Stimulated activated naive B cell treated with anti-CD40 and anti-IgM and Interleukin-4, amounts not matched to agents 10 μg/mL and 1 μg/mL and 100 μg/mL, for 72 hours (primary cell): ENCODE measurements at regions not wholly inside any gene's neighbourhood (a gene's known extent, or its start where the extent isn't known, plus 50 kb on each side); places are given as distances from the start of the nearest gene placed in this dataset.

Source experiments
- ATAC-seq, 2 donors: fragments of 150-1000 bp; cut with Tn5 transposase; replicated peaks; 2 replicates each; pipeline ENCODE4 v1.10.0; 2021; ENCODE audit warnings: moderate library complexity in 1 of 2
- DNase-seq: peaks from one replicate; pipeline ENCODE4 v3.0.0; 2021
- H3K27ac Mint-ChIP-seq: one replicate; pipeline ENCODE4 v1.8.0; 2022; ENCODE audit warnings: mild to moderate bottlenecking, mixed read lengths
- H3K27me3 Mint-ChIP-seq, 2 donors: one replicate each; pipeline ENCODE4 v1.8.0; 2022; ENCODE audit warnings: mixed read lengths in 2 of 2
- H3K36me3 Mint-ChIP-seq, 2 donors: one replicate each; pipeline ENCODE4 v1.8.0; 2022; ENCODE audit warnings: mixed read lengths in 2 of 2, mild to moderate bottlenecking in 1 of 2
- H3K4me1 Mint-ChIP-seq, 2 donors: one replicate each; pipeline ENCODE4 v1.8.0; 2022; ENCODE audit warnings: mixed read lengths in 2 of 2, mild to moderate bottlenecking in 1 of 2
- H3K4me3 Mint-ChIP-seq, 2 donors: one replicate each; pipeline ENCODE4 v1.8.0; 2022; ENCODE audit warnings: mild to moderate bottlenecking in 2 of 2, mixed read lengths in 2 of 2, moderate library complexity in 1 of 2
- H3K9me3 Mint-ChIP-seq, 2 donors: one replicate each; pipeline ENCODE4 v1.8.0; 2022; ENCODE audit warnings: mixed read lengths in 2 of 2, mild to moderate bottlenecking in 1 of 2

DNA sequence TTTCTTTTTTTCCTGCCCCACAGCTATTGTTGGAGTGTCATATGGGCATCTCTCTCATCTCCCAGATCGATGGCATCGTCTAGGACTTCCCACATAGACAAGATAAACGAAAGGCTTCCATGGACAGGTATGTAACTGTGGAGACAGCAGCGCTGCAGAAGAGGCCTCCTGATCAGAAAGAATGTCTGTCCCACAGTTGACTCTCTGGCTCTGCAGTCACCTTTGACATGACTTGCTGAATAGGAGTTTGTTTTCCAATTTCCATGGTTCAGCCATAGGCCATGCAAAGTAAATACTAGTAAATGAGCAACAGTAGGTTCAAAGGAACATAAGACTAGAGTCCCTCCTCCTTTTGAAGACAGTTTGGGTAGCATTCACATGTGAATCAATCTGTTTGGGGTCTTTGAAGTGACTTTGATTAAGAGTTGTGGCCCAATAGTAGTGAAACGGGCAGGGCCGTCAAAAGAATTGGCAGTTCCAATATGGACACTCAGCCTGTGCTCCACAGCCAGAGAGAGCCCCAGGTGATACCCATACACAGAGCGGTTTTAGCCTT, 134.7 kb upstream of the IFNGR1 start:
- Mint-ChIP-seq H3K36me3 (no peaks in the 10 kb centered on the region), H3K27ac (no peak overlapping the region), H3K4me1 (peaks cover 17 to 19% of the 10 kb centered on the region in 2 donors), H3K9me3 (no peaks in the 10 kb centered on the region), H3K4me3 (no peak overlapping the region), H3K27me3 (no peaks in the 10 kb centered on the region)
- DNase-seq (no peak), ATAC-seq (peak in 1 of 2 donors; percentile 6)

DNA sequence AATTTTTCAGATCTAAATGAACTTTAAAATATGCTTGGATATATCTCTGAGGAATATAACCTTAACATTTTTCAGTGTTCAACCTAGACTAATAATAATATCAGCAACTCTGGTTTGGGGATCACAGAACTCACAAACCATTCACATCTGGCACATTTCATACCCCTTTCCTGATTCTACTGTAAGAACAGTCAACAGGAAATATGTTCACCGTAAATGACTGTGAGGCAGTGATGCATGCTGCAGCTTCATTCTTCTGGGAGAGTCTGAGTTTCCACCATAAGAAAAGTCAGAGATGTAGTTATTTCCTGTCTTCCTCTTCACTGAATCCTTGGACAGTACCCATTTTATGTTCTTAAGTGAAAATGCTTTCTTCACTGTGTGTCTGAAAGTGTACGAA, 134.2 kb upstream of the IFNGR1 start:
- ATAC-seq (peak; percentile 66 to 92), DNase-seq (no peak)
- Mint-ChIP-seq H3K27ac (no peak overlapping the region), H3K36me3 (no peaks in the 10 kb centered on the region), H3K27me3 (no peaks in the 10 kb centered on the region), H3K4me3 (no peak overlapping the region), H3K9me3 (no peaks in the 10 kb centered on the region), H3K4me1 (peaks cover 17 to 19% of the 10 kb centered on the region in 2 donors)

GRCh38 chr6:137352859-137353258, 133.7 kb upstream of the IFNGR1 start:
- H3K27me3 Mint-ChIP-seq: no peaks in the 10 kb centered on the region
- ATAC-seq: no peak
- no peak overlapping the region for H3K4me3 Mint-ChIP-seq
- no peaks in the 10 kb centered on the region for H3K36me3 Mint-ChIP-seq
- no peak for DNase-seq
- no peak overlapping the region for H3K27ac Mint-ChIP-seq
- peaks cover 17 to 19% of the 10 kb centered on the region in 2 donors for H3K4me1 Mint-ChIP-seq
- no peaks in the 10 kb centered on the region for H3K9me3 Mint-ChIP-seq

DNA sequence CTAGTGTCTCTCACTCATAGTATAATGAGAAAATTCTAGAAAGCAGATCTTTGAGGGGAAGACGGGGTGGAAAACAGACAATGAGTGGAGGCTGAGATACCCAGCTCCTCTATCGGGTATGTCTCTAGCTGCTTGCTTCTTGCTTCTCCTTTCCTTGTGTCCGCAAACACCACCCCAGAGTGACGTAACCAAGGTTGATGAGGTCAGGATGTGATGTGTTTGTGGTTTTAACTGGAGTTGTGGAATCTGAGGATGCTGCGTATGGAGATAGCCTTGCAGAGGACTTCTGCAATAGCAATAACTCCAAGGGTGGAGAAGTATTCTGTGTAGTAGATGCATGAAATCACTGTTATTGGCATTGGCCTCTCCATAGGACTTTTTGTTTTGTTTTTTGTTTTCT, 132.7 kb upstream of the IFNGR1 start:
- no peak overlapping the region for H3K27ac Mint-ChIP-seq
- no peak for ATAC-seq
- H3K4me3 Mint-ChIP-seq: no peak overlapping the region

DNA sequence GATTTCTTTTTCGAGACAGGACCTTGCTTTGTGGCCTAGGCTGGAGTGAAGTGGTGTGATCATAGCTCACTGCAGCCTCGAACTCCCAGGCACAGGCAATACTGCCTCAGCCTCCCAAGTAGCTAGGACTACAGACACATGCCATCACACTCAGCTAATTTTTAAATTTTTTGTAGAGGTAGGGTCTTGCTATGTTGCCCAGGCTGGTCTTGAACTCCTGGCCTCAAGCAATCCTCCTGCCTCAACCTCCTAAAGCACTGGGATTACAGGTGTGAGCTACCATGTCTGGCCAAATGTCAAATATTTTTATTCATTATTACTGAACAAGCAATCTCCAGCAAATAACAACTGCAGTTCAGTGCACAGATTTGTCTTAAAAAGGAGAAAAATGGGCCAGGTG, 131.7 kb upstream of the IFNGR1 start:
- no peaks in the 10 kb centered on the region for H3K9me3 Mint-ChIP-seq
- no peak overlapping the region for H3K4me3 Mint-ChIP-seq
- H3K36me3 Mint-ChIP-seq: no peaks in the 10 kb centered on the region
- no peak overlapping the region for H3K27ac Mint-ChIP-seq
- peaks cover 17 to 19% of the 10 kb centered on the region in 2 donors for H3K4me1 Mint-ChIP-seq
- no peak for DNase-seq
- ATAC-seq: no peak
- no peaks in the 10 kb centered on the region for H3K27me3 Mint-ChIP-seq

More for the DNA sequence above, 132.7 kb upstream of the IFNGR1 start:
- no peaks in the 10 kb centered on the region for H3K27me3 Mint-ChIP-seq
- H3K4me1 Mint-ChIP-seq: peaks cover 17 to 19% of the 10 kb centered on the region in 2 donors
- H3K9me3 Mint-ChIP-seq: no peaks in the 10 kb centered on the region
- no peak for DNase-seq
- H3K36me3 Mint-ChIP-seq: no peaks in the 10 kb centered on the region

GRCh38 chr6:137349856-137350830, 131.0 kb upstream of the IFNGR1 start:
- peaks cover 18 to 19% of the 10 kb centered on the region in 2 donors for H3K4me1 Mint-ChIP-seq
- no peak overlapping the region for H3K27ac Mint-ChIP-seq
- no peak for ATAC-seq
- H3K27me3 Mint-ChIP-seq: no peaks in the 10 kb centered on the region
- no peaks in the 10 kb centered on the region for H3K36me3 Mint-ChIP-seq
- DNase-seq: no peak
- no peak overlapping the region for H3K4me3 Mint-ChIP-seq
- H3K9me3 Mint-ChIP-seq: no peaks in the 10 kb centered on the region

- DNase-seq: no peak
- ATAC-seq: no peak
- Mint-ChIP-seq H3K4me3 (no peak overlapping the region), H3K27ac (no peak overlapping the region), H3K4me1 (peaks cover 19 to 20% of the 10 kb centered on the region in 2 donors), H3K9me3 (no peaks in the 10 kb centered on the region), H3K27me3 (no peaks in the 10 kb centered on the region), H3K36me3 (no peaks in the 10 kb centered on the region)
Measured at GRCh38 chr6:137348777-137349176, 129.6 kb upstream of the IFNGR1 start.

- Mint-ChIP-seq H3K27ac (no peak overlapping the region), H3K9me3 (no peaks in the 10 kb centered on the region), H3K36me3 (no peaks in the 10 kb centered on the region), H3K27me3 (no peaks in the 10 kb centered on the region), H3K4me3 (no peak overlapping the region), H3K4me1 (peaks cover 10 to 17% of the 10 kb centered on the region in 2 donors)
- DNase-seq: no peak
- ATAC-seq: no peak
Measured at GRCh38 chr6:137343241-137343640, 124.1 kb upstream of the IFNGR1 start.

DNA sequence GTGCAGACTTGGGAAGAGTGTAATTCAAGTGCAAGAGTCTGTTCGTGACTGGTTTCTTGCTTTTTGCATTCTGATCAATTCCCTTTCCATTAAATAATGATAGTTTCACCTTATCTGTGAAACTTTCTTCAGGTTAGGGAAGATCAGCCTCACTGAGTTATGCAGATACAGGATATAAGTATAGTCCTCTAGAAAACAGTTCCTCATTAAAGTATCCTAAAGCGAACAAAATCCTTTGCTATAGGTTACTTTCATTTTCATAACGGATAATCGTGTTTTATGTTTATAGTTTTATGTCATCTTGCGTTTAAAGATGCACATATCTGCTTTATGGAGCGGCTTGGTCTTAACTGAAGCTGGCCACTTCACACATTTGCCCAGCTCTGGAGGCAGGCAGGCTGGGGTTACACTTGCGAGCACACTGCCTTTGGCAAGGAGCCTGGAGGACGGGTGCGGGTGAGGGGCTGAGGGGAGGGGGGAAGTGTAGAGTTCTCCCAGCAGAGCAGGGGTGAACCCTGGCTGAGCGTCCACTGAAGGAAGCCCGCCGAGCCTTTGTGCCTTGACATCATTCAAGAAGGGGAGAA, 123.5 kb upstream of the IFNGR1 start:
- no peak for DNase-seq
- no peak for ATAC-seq
- Mint-ChIP-seq H3K27me3 (no peaks in the 10 kb centered on the region), H3K4me3 (peak overlapping the region; percentile 81 to 82), H3K9me3 (no peaks in the 10 kb centered on the region), H3K36me3 (no peaks in the 10 kb centered on the region), H3K27ac (no peak overlapping the region), H3K4me1 (peaks cover 10 to 17% of the 10 kb centered on the region in 2 donors)

- H3K27ac Mint-ChIP-seq: no peak overlapping the region
- peak in 1 of 2 donors; percentile 38 for ATAC-seq
- no peaks in the 10 kb centered on the region for H3K36me3 Mint-ChIP-seq
- DNase-seq: no peak
- no peaks in the 10 kb centered on the region for H3K27me3 Mint-ChIP-seq
- H3K4me3 Mint-ChIP-seq: peak overlapping the region in 1 of 2 donors; percentile 35
- peaks cover 10 to 17% of the 10 kb centered on the region in 2 donors for H3K4me1 Mint-ChIP-seq
- H3K9me3 Mint-ChIP-seq: no peaks in the 10 kb centered on the region
Measured at GRCh38 chr6:137341681-137342195, 122.6 kb upstream of the IFNGR1 start.

DNA sequence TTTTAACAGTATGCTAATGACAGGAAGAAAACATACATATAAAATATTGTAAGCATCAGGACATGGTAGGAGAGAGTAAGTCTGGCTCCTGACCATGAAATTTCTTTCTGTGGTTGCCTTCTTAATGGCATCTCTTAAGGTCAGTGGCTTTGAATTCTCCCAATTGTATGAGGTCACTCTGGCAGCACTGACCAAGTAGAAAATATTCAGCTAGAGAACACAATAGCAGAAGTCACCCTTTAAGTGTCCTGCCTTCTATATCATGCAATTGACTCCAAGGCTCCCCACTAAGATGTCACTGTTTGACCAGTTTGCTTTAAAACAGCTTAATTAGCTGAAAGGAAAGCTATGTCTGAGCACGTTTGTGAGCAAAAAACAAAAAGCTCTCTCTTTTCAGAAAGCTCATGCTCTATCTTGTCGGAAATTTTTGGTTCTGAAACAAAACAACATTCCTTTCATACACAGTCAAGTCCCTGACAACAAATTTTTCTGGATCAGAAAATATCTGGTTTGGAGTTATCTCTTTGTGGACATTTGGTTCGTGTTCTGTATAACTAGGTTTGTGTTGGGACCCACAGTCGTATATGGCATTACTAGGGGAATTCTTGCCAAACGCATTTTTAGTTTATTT, 120.9 kb upstream of the IFNGR1 start:
- Mint-ChIP-seq H3K4me3 (no peak overlapping the region), H3K9me3 (no peaks in the 10 kb centered on the region), H3K27me3 (peaks cover 0 to 4% of the 10 kb centered on the region in 2 donors), H3K27ac (no peak overlapping the region), H3K4me1 (peaks cover 10 to 15% of the 10 kb centered on the region in 2 donors), H3K36me3 (no peaks in the 10 kb centered on the region)
- no peak for DNase-seq
- ATAC-seq: no peak

GRCh38 chr6:137334884-137335283, 115.7 kb upstream of the IFNGR1 start:
- no peaks in the 10 kb centered on the region for H3K4me1 Mint-ChIP-seq
- peaks cover 10 to 11% of the 10 kb centered on the region in 2 donors for H3K27me3 Mint-ChIP-seq
- DNase-seq (no peak), ATAC-seq (no peak)
- H3K4me3 Mint-ChIP-seq: no peak overlapping the region
- H3K36me3 Mint-ChIP-seq: no peaks in the 10 kb centered on the region
- no peak overlapping the region for H3K27ac Mint-ChIP-seq
- H3K9me3 Mint-ChIP-seq: no peaks in the 10 kb centered on the region

- Mint-ChIP-seq H3K27ac (no peak overlapping the region), H3K4me1 (no peaks in the 10 kb centered on the region), H3K4me3 (no peak overlapping the region), H3K9me3 (no peaks in the 10 kb centered on the region), H3K36me3 (no peaks in the 10 kb centered on the region), H3K27me3 (peaks cover 10 to 11% of the 10 kb centered on the region in 2 donors)
- DNase-seq (no peak), ATAC-seq (no peak)
Measured at GRCh38 chr6:137334094-137334493, 114.9 kb upstream of the IFNGR1 start.

- H3K9me3 Mint-ChIP-seq: no peaks in the 10 kb centered on the region
- H3K27ac Mint-ChIP-seq: no peak overlapping the region
- H3K27me3 Mint-ChIP-seq: peaks cover 10 to 11% of the 10 kb centered on the region in 2 donors
- H3K4me3 Mint-ChIP-seq: no peak overlapping the region
- DNase-seq (no peak), ATAC-seq (no peak)
- H3K4me1 Mint-ChIP-seq: no peaks in the 10 kb centered on the region
- no peaks in the 10 kb centered on the region for H3K36me3 Mint-ChIP-seq
Measured at GRCh38 chr6:137332637-137333280, 113.6 kb upstream of the IFNGR1 start.
